Amniotic stem cell (primary cell): ENCODE measurements at regions not wholly inside any gene's neighbourhood (a gene's known extent, or its start where the extent isn't known, plus 50 kb on each side); places are given as distances from the start of the nearest gene placed in this dataset.

ENCODE experiments used
- DNase-seq: peaks from one replicate; lab custom pipeline; 2025; lab: John Stamatoyannopoulos, UW

- no peak for DNase-seq
Observed at GRCh38 chr5:67467110-67467509, 270.5 kb upstream of the CD180 start.

- DNase-seq, result no peak
Observed at GRCh38 chr5:67465537-67466207, 269.1 kb upstream of the CD180 start.

- no peak for DNase-seq
Observed at GRCh38 chr5:67462147-67462546, 265.5 kb upstream of the CD180 start.

- no peak for DNase-seq
Observed at GRCh38 chr5:67459253-67459652, 262.7 kb upstream of the CD180 start.

GRCh38 chr5:67455970-67456369, 259.4 kb upstream of the CD180 start:
- no peak for DNase-seq

GRCh38 chr5:67454957-67455561, 258.5 kb upstream of the CD180 start:
- no peak for DNase-seq

GRCh38 chr5:67453111-67453905, 256.7 kb upstream of the CD180 start:
- DNase-seq, result no peak

- no peak for DNase-seq
Observed at GRCh38 chr5:67451640-67452279, 255.2 kb upstream of the CD180 start.

- no peak for DNase-seq
Observed at GRCh38 chr5:67447732-67448131, 251.1 kb upstream of the CD180 start.

- DNase-seq, result no peak
Observed at GRCh38 chr5:67437905-67438845, 241.6 kb upstream of the CD180 start.

GRCh38 chr5:67435032-67435431, 238.4 kb upstream of the CD180 start:
- DNase-seq, result no peak

- no peak for DNase-seq
Observed at GRCh38 chr5:67434466-67434865, 237.9 kb upstream of the CD180 start.

- DNase-seq, result no peak
Observed at GRCh38 chr5:67432606-67433005, 236.0 kb upstream of the CD180 start.

GRCh38 chr5:67431191-67431590, 234.6 kb upstream of the CD180 start:
- DNase-seq, result no peak

- DNase-seq, result no peak
Observed at GRCh38 chr5:67427850-67428298, 231.3 kb upstream of the CD180 start.

GRCh38 chr5:67426961-67427849, 230.6 kb upstream of the CD180 start:
- DNase-seq, result no peak

GRCh38 chr5:67425514-67425913, 228.9 kb upstream of the CD180 start:
- DNase-seq, result peak; percentile 18

GRCh38 chr5:67417839-67418238, 221.2 kb upstream of the CD180 start:
- DNase-seq, result no peak

GRCh38 chr5:67416986-67417385, 220.4 kb upstream of the CD180 start:
- no peak for DNase-seq

GRCh38 chr5:67416133-67416937, 219.7 kb upstream of the CD180 start:
- no peak for DNase-seq
